ENCODE measurements at regions not wholly inside any gene's neighbourhood (a gene's known extent, or its start where the extent isn't known, plus 50 kb on each side); places are given as distances from the start of the nearest gene placed in this dataset.
"Not testable (repeated sequence)": the region's sequence is repeated elsewhere in the genome, so short reads cannot be mapped to it uniquely, and the experiment has no call there.

DNA sequence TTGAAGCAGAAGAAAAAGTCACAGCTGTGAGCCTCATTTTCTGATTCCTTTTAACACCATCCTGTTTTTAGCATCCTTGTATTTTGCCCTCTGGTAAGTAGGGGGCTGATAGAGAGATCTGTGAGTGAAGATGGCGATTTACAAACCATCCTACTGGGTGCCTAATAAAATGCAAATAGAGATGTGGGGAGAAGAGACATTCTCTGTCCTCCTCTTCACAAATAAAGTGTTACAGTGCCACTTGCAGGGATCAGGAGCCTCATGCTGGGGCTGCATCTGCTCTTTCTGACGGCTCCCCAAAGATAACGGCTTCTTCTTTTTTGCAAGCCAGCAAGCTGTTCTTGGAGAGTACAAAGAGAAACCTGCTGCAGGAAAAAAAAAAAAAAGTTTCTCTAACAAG lies 418.6 kb downstream of the TOX3 start:
- no peak overlapping the region for H3K4me3 ChIP-seq (ENCODE audit: control insufficient read depth, low read depth, low read length)
- TF ChIP-seq, protein P1, sequence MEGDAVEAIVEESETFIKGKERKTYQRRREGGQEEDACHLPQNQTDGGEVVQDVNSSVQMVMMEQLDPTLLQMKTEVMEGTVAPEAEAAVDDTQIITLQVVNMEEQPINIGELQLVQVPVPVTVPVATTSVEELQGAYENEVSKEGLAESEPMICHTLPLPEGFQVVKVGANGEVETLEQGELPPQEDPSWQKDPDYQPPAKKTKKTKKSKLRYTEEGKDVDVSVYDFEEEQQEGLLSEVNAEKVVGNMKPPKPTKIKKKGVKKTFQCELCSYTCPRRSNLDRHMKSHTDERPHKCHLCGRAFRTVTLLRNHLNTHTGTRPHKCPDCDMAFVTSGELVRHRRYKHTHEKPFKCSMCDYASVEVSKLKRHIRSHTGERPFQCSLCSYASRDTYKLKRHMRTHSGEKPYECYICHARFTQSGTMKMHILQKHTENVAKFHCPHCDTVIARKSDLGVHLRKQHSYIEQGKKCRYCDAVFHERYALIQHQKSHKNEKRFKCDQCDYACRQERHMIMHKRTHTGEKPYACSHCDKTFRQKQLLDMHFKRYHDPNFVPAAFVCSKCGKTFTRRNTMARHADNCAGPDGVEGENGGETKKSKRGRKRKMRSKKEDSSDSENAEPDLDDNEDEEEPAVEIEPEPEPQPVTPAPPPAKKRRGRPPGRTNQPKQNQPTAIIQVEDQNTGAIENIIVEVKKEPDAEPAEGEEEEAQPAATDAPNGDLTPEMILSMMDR (conservative IDR thresholded peaks at IDR 0.05; ENCODE audit: control insufficient read depth, insufficient read depth, low read depth, low read length): no peak
- no peak for DNase-seq (ENCODE audit: low read depth)

DNA sequence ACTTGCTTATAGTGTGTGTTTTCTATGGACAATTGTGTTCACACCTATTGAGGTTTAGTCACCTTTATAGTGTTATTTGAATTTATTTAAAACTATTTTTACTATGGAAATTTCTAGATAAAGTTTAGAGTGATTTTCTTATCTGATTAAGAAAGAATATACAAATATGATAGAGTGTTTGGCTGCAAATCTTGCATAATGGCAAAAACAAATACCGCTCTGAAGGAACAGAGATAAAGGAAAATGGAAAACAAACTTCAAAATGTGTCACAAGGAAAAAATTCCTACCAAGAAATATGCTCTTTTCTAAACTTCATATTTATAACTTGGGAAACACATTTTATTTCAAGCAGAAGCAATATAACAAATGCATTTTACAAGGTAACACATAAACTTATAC lies 423.1 kb downstream of the TOX3 start:
- no peak for DNase-seq (ENCODE audit: low read depth)
- H3K4me3 ChIP-seq (ENCODE audit: control insufficient read depth, low read depth, low read length): no peak overlapping the region
- TF ChIP-seq, protein P1 (conservative IDR thresholded peaks at IDR 0.05; ENCODE audit: control insufficient read depth, insufficient read depth, low read depth, low read length): no peak

DNA sequence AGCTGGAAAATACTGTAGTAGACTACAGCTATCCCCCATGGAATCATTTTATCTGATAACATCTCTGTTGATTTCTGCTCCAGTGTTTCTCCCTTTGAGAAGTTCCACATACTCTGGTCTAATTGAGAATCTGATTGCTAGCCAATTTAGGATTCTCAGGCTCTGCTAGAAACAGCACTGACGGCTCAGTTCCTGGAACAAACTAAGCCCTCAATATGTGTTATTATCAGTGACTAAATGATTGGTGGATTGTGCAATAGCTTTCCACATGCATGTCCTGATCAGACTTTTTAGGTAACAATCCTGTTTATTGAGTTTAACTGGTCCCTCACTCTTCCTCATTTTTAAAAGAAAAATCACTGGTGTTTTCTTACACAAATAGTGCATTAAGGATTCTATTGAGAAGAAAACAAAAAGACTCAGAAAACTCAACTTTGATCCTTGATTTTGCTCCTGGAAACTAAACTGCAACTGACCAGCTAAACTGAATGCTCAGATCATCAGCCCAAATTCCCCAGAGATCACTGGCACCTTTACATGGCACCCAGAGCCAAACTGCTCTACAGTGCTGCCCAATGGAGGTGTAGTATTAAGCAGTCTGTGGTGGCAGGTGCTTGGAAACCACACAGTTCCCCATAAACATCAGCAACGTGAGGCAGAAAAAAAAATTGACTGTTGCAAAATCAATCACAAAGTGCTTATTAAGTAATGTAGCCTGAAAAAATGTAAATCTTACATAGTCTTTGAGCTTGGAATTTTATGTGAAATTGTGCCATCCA lies 423.7 kb downstream of the TOX3 start:
- TF ChIP-seq, protein P1 (conservative IDR thresholded peaks at IDR 0.05; ENCODE audit: control insufficient read depth, insufficient read depth, low read depth, low read length): no peak
- no peak overlapping the region for H3K4me3 ChIP-seq (ENCODE audit: control insufficient read depth, low read depth, low read length)
- no peak for DNase-seq (ENCODE audit: low read depth)

DNA sequence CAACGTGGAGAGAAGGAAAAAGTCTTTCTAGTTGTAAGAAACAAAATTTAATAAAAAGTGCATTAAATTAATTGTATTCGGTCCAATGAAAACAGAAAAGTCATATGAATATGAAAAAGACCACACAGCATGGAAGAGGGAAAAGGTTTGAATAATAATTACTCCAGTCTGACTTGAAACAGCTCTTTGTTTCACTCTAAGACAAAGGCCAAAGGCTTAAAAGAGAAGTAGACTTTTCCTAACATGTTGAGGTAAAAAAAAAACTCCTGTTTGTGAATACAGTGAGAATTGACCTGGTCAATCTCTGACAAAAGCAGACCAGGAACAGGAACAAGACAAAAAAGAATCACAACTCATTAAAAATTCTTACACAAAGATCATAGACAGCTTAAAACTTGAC lies 429.8 kb downstream of the TOX3 start:
- no peak overlapping the region for H3K4me3 ChIP-seq (ENCODE audit: control insufficient read depth, low read depth, low read length)
- no peak for DNase-seq (ENCODE audit: low read depth)
- TF ChIP-seq, protein P1 (conservative IDR thresholded peaks at IDR 0.05; ENCODE audit: control insufficient read depth, insufficient read depth, low read depth, low read length): no peak

DNA sequence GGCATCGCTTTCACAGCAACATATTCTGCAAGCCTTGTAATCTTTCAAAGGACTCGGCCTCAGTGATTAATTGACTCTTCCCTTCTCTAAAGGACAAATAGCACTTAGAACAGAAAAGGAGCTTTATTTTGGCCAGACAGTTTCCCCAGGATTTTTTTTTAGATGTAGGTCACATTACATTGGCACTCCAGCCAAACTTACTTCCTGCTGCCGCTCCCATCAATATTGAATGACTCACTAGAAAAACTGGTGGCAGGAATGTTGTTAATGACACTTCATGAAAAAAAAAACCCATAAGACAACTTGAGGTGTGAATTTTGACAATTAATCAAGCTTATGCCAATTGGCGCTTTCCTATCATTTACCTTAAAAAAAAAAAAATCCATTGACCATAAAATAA lies 432.6 kb downstream of the TOX3 start:
- TF ChIP-seq, protein P1 (conservative IDR thresholded peaks at IDR 0.05; ENCODE audit: control insufficient read depth, insufficient read depth, low read depth, low read length): no peak

DNA sequence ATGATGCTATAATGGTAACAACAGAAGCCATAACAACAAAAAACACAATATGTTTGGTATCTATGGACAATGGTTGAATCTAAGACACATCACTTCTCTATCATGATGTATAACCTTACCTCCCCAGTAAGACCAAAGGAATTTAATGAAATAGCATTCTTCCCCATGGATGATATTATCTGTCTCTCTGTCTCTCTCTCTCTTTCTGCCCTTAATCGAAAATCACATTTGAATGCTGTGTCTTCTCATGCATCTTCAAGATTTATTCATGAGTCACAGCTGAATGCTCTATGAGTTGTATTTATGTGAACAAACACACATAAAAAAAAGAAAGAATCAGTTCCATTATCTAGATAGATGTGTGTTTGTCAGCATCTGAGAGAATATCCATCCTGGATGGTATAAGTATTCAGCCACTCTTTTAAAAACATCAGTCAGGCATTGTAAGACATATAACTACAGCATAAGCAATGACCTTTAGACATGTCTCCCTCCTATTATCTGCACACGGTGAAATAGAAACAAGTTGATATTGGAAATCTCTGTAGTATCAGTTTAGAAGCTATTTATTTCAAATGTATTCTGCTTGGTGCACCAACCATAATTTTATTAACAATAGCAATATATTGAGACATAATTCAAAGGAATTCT lies 433.3 kb downstream of the TOX3 start:
- no peak for DNase-seq (ENCODE audit: low read depth)
- TF ChIP-seq, protein P1 (conservative IDR thresholded peaks at IDR 0.05; ENCODE audit: control insufficient read depth, insufficient read depth, low read depth, low read length): no peak
- H3K4me3 ChIP-seq (ENCODE audit: control insufficient read depth, low read depth, low read length): no peak overlapping the region

More for the DNA sequence above, 432.6 kb downstream of the TOX3 start:
- H3K4me3 ChIP-seq (ENCODE audit: control insufficient read depth, low read depth, low read length): no peak overlapping the region
- DNase-seq (ENCODE audit: low read depth): no peak

DNA sequence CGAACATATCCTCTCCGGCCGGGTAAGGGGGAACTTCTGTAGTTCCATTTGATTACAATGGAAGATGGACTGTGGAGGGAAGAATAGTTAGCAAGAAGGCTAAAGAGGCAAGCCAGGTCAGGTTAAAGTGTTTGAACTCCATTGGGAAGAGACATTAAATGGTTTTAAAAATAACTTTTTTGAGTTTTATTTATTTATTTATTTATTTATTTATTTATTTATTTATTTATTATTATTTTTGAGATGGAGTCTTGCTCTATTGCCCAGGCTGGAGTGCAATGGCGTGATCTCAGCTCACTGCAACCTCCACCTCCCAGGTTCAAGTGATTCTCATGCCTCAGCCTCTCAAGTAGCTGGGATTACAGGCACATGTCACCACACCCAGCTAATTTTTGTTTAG lies 441.9 kb downstream of the TOX3 start:
- DNase-seq (ENCODE audit: low read depth); H3K4me3 ChIP-seq (ENCODE audit: control insufficient read depth, low read depth, low read length): not testable (repeated sequence)
